ENCODE measurements at regions not wholly inside any gene's neighbourhood (a gene's known extent, or its start where the extent isn't known, plus 50 kb on each side); places are given as distances from the start of the nearest gene placed in this dataset.

GRCh38 chr5:19001054-19001453 lies 986.9 kb downstream of the CDH18 start:
- WGBS (ENCODE audit: insufficient coverage): no CpG with 5 or more reads among the region's 1 CpG
- H3K27me3 Mint-ChIP-seq (ENCODE audit: low read depth in 3 of 3): no peaks in the 10 kb centered on the region
- no peak for DNase-seq
- no peak overlapping the region for H3K27ac ChIP-seq (ENCODE audit: low read depth in 1 of 2, low read length in 2 of 2)
- H3K4me1 Mint-ChIP-seq: no peaks in the 10 kb centered on the region
- no peaks in the 10 kb centered on the region for H3K27me3 ChIP-seq (ENCODE audit: control insufficient read depth in 2 of 2, insufficient read depth in 2 of 2, low read length in 2 of 2)
- no peaks in the 10 kb centered on the region for H4K20me1 ChIP-seq (ENCODE audit: insufficient read depth, low read length)
- no peaks in the 10 kb centered on the region for H3K36me3 Mint-ChIP-seq
- no peaks in the 10 kb centered on the region for H3K36me3 ChIP-seq (replicated peaks in 1 of 2; ENCODE audit: control insufficient read depth in 1 of 2, insufficient read depth in 2 of 2, low read length in 2 of 2)
- intact Hi-C loops (cut with micrococcal nuclease): no loop called here
- no peaks in the 10 kb centered on the region for H3K79me2 ChIP-seq (ENCODE audit: insufficient read depth, low read length)
- no peak overlapping the region for H2AFZ ChIP-seq (ENCODE audit: insufficient read depth, low read depth, low read length, poor library complexity, severe bottlenecking)
- no peak overlapping the region for H3K4me3 ChIP-seq (replicated peaks in 1 of 3; ENCODE audit: low read depth in 2 of 3, low read length in 3 of 3)
- no peak overlapping the region for H3K4me2 ChIP-seq (replicated peaks; ENCODE audit: extremely low read depth, low read length, poor library complexity, severe bottlenecking)
- H3K4me1 ChIP-seq (ENCODE audit: control insufficient read depth in 1 of 2, insufficient read depth in 2 of 2, low read length in 2 of 2): no peaks in the 10 kb centered on the region
- TF ChIP-seq CTCF (IDR thresholded peaks at IDR 0.05): no peak
- no peak overlapping the region for H3K4me3 Mint-ChIP-seq
- peaks cover 4 to 11% of the 10 kb centered on the region in 2 donors for H3K9me3 ChIP-seq (replicated peaks in 1 of 2; ENCODE audit: control insufficient read depth in 1 of 2, insufficient read depth in 1 of 2, low read length in 2 of 2)
- peaks cover 0 to 11% (median 3%) of the 10 kb centered on the region in 7 donors for H3K9me3 Mint-ChIP-seq
- no peak overlapping the region for H3K9ac ChIP-seq (ENCODE audit: insufficient read depth, low read length, poor library complexity, severe bottlenecking)
- no peak overlapping the region for H3K27ac Mint-ChIP-seq

GRCh38 chr5:19001539-19001938 lies 986.5 kb downstream of the CDH18 start:
- H3K27ac Mint-ChIP-seq: no peak overlapping the region
- WGBS (ENCODE audit: insufficient coverage): no CpG with 5 or more reads among the region's 2 CpGs
- intact Hi-C loops (cut with micrococcal nuclease): no loop called here

More at GRCh38 chr5:19001539-19001938, 986.5 kb downstream of the CDH18 start:
- no peak for DNase-seq
- Histone ChIP-seq H3K27me3 (ENCODE audit: control insufficient read depth in 2 of 2, insufficient read depth in 2 of 2, low read length in 2 of 2) (no peaks in the 10 kb centered on the region), H3K27ac (ENCODE audit: low read depth in 1 of 2, low read length in 2 of 2) (no peak overlapping the region), H2AFZ (ENCODE audit: insufficient read depth, low read depth, low read length, poor library complexity, severe bottlenecking) (no peak overlapping the region), H4K20me1 (ENCODE audit: insufficient read depth, low read length) (no peaks in the 10 kb centered on the region), H3K9me3 (replicated peaks in 1 of 2; ENCODE audit: control insufficient read depth in 1 of 2, insufficient read depth in 1 of 2, low read length in 2 of 2) (peaks cover 4 to 11% of the 10 kb centered on the region in 2 donors), H3K4me2 (replicated peaks; ENCODE audit: extremely low read depth, low read length, poor library complexity, severe bottlenecking) (no peak overlapping the region), H3K79me2 (ENCODE audit: insufficient read depth, low read length) (no peaks in the 10 kb centered on the region), H3K36me3 (replicated peaks in 1 of 2; ENCODE audit: control insufficient read depth in 1 of 2, insufficient read depth in 2 of 2, low read length in 2 of 2) (no peaks in the 10 kb centered on the region), H3K4me3 (replicated peaks in 1 of 3; ENCODE audit: low read depth in 2 of 3, low read length in 3 of 3) (no peak overlapping the region), H3K9ac (ENCODE audit: insufficient read depth, low read length, poor library complexity, severe bottlenecking) (no peak overlapping the region), H3K4me1 (ENCODE audit: control insufficient read depth in 1 of 2, insufficient read depth in 2 of 2, low read length in 2 of 2) (no peaks in the 10 kb centered on the region)
- H3K4me1 Mint-ChIP-seq: no peaks in the 10 kb centered on the region
- H3K27me3 Mint-ChIP-seq (ENCODE audit: low read depth in 3 of 3): no peaks in the 10 kb centered on the region
- peaks cover 2 to 11% (median 3%) of the 10 kb centered on the region in 7 donors for H3K9me3 Mint-ChIP-seq
- no peak overlapping the region for H3K4me3 Mint-ChIP-seq
- TF ChIP-seq CTCF (IDR thresholded peaks at IDR 0.05): no peak
- H3K36me3 Mint-ChIP-seq: no peaks in the 10 kb centered on the region

Data from CD14-positive monocyte (primary cell).